Endothelial cell of umbilical vein (primary cell): ENCODE measurements at regions not wholly inside any gene's neighbourhood (a gene's known extent, or its start where the extent isn't known, plus 50 kb on each side); places are given as distances from the start of the nearest gene placed in this dataset.

Experiments
- BruUV-seq: library from RNA; stranded (reverse); fragments of 400-500 nt; replicated peaks from 2 replicates; lab custom pipeline; 2021; lab: Mats Ljungman, UMichigan
- CTCF ChIA-PET: fragments of 300-600, 350-600 bp; sonication (Branson Sonifier 250); formaldehyde crosslinking; loops from one replicate; lab custom pipeline; 2021; ENCODE audit warnings: antibody characterized with exemption, inconsistent platforms; lab: Charles Lee
- POLR2A ChIA-PET: fragments of 300-600, 350-600 bp; sonication (Branson Sonifier 250); formaldehyde crosslinking; loops from one replicate; lab custom pipeline; 2021; ENCODE audit warnings: antibody characterized with exemption, inconsistent platforms; lab: Charles Lee
- DNase-seq: peaks from one replicate; pipeline ENCODE4 v3.0.0-alpha.2; 2011; ENCODE audit warnings: low read depth, low spot score
- FAIRE-seq: peaks from 2 replicates; lab custom pipeline; 2011; peaks lifted over from hg19 to GRCh38; lab: Jason Lieb, UNC
- H2AFZ ChIP-seq: 2 replicates; pipeline ENCODE4 v1.6.0; 2012; ENCODE audit warnings: low read depth, low read length, control low read depth, inconsistent platforms
- H3K27ac ChIP-seq: 2 replicates; pipeline ENCODE4 v1.5.1; 2011; ENCODE audit warnings: low read depth, mild to moderate bottlenecking, control low read depth, low read length, moderate library complexity; ENCODE audit not compliant: insufficient read depth
- H3K27me3 ChIP-seq, 2 experiments: 2 replicates each; pipeline versions ENCODE4 v1.6.0 to v1.6.1; 2011; ENCODE audit warnings: low read length in 2 of 2, mixed read lengths in 1 of 2; ENCODE audit not compliant: control insufficient read depth in 2 of 2, insufficient read depth in 2 of 2
- H3K36me3 ChIP-seq, 2 experiments: 2 replicates in 1 of 2; 3 replicates in 1 of 2; pipeline ENCODE4 v1.5.1; 2011; ENCODE audit warnings: low read length in 2 of 2, mild to moderate bottlenecking in 1 of 2, moderate library complexity in 1 of 2; ENCODE audit not compliant: control insufficient read depth in 2 of 2, insufficient read depth in 2 of 2; ENCODE audit errors: extremely low read depth in 1 of 2
- H3K4me1 ChIP-seq: 3 replicates; pipeline ENCODE4 v1.5.1; 2011; ENCODE audit warnings: mild to moderate bottlenecking, low read length; ENCODE audit not compliant: control insufficient read depth, insufficient read depth; ENCODE audit errors: extremely low read depth
- H3K4me2 ChIP-seq: 2 replicates; pipeline ENCODE4 v1.6.1; 2011; ENCODE audit warnings: low read length, control low read depth, mixed read lengths; ENCODE audit not compliant: insufficient read depth
- H3K4me3 ChIP-seq, 3 experiments: fragments of 200-600 bp in 1 of 3; sonication (generic), shearing (Covaris generic) in 1 of 3; replicated peaks in 1 of 3; 2 replicates each; pipeline ENCODE4 v1.5.1; 2011 to 2016; ENCODE audit warnings: control low read depth in 3 of 3, low read length in 3 of 3, mild to moderate bottlenecking in 2 of 3, inconsistent platforms in 1 of 3, low read depth in 1 of 3, moderate library complexity in 1 of 3; ENCODE audit not compliant: insufficient read depth in 1 of 3
- H3K79me2 ChIP-seq: 2 replicates; pipeline ENCODE4 v1.6.0; 2012; ENCODE audit warnings: low read length, inconsistent platforms; ENCODE audit not compliant: control insufficient read depth, insufficient read depth
- H3K9ac ChIP-seq: replicated peaks from 2 replicates; pipeline ENCODE3; 2011; ENCODE audit warnings: low read length, control low read depth; ENCODE audit not compliant: insufficient read depth; ENCODE audit errors: extremely low read depth
- H3K9me1 ChIP-seq: replicated peaks from 3 replicates; pipeline ENCODE4 v1.6.0; 2011; ENCODE audit warnings: mild to moderate bottlenecking, low read length; ENCODE audit not compliant: control insufficient read depth, insufficient read depth; ENCODE audit errors: extremely low read depth
- H3K9me3 ChIP-seq: replicated peaks from 2 replicates; pipeline ENCODE4 v1.5.1; 2012; ENCODE audit warnings: low read length, inconsistent platforms; ENCODE audit not compliant: control insufficient read depth, insufficient read depth
- H4K20me1 ChIP-seq: replicated peaks from 2 replicates; pipeline ENCODE3; 2011; ENCODE audit warnings: mild to moderate bottlenecking, low read length; ENCODE audit not compliant: control insufficient read depth, insufficient read depth; ENCODE audit errors: extremely low read depth
- CTCF ChIP-seq, 2 donors: IDR thresholded peaks; 1 replicate in 1 of 2; 2 replicates in 1 of 2; pipeline ENCODE4 v1.5.1; 2011; ENCODE audit warnings: low read length in 2 of 2, mild to moderate bottlenecking in 2 of 2, moderate library complexity in 2 of 2, control low read depth in 1 of 2, inconsistent platforms in 1 of 2, low read depth in 1 of 2; ENCODE audit not compliant: insufficient read depth in 1 of 2; ENCODE audit errors: extremely low read depth in 1 of 2
- EZH2 ChIP-seq: IDR thresholded peaks from 2 replicates; pipeline ENCODE4 v1.6.1; 2012; ENCODE audit warnings: borderline replicate concordance, low read depth, mild to moderate bottlenecking, moderate library complexity, low read length, inconsistent platforms; ENCODE audit not compliant: severe bottlenecking
- FOS ChIP-seq: IDR thresholded peaks from 2 replicates; pipeline ENCODE4 v1.6.1; 2011; ENCODE audit warnings: mild to moderate bottlenecking, low read length, moderate library complexity, borderline replicate concordance; ENCODE audit not compliant: insufficient read depth
- GATA2 ChIP-seq: IDR thresholded peaks from 2 replicates; pipeline ENCODE4 v1.7.0; 2011; ENCODE audit warnings: low read depth, mild to moderate bottlenecking, moderate library complexity, mixed read lengths, low read length; ENCODE audit not compliant: insufficient read length, insufficient read depth
- JUN ChIP-seq: IDR thresholded peaks from 2 replicates; pipeline ENCODE4 v1.6.1; 2011; ENCODE audit warnings: borderline replicate concordance, low read depth; ENCODE audit not compliant: insufficient read length, insufficient read depth
- MAX ChIP-seq: IDR thresholded peaks from 2 replicates; pipeline ENCODE4 v1.6.1; 2011; ENCODE audit not compliant: insufficient read depth, insufficient read length
- MYC ChIP-seq: IDR thresholded peaks from one replicate; pipeline ENCODE4 v1.6.1; 2011; ENCODE audit warnings: mild to moderate bottlenecking, low read depth, low read length
- POLR2A ChIP-seq: IDR thresholded peaks from 2 replicates; pipeline ENCODE4 v1.6.1; 2012; ENCODE audit warnings: low read depth, mild to moderate bottlenecking, control low read depth, low read length
- POLR2AphosphoS5 ChIP-seq: IDR thresholded peaks from 2 replicates; pipeline ENCODE4 v1.6.1; 2012; ENCODE audit warnings: low read depth, mild to moderate bottlenecking, control low read depth, low read length, moderate library complexity; ENCODE audit not compliant: insufficient read depth
- dilution Hi-C: fragments of 300-500 bp; cut with MboI; formaldehyde crosslinking; loops from one replicate; pipeline ENCODE4 v1.15.0; 2019; ENCODE audit warnings: low sequenced_read_pairs; ENCODE audit not compliant: extremely low pct_ligation_motif_present
- intact Hi-C: fragments of 100-400 bp; cut with micrococcal nuclease; formaldehyde crosslinking; loops from one replicate; pipeline ENCODE4 v1.10.0; 2022

- Histone ChIP-seq H3K9me1 (no peaks in the 10 kb centered on the region), H3K79me2 (no peaks in the 10 kb centered on the region), H4K20me1 (no peaks in the 10 kb centered on the region), H3K4me3 (no peak overlapping the region), H2AFZ (no peak overlapping the region), H3K4me1 (no peaks in the 10 kb centered on the region), H3K4me2 (no peak overlapping the region), H3K9me3 (peaks cover 2% of the 10 kb centered on the region), H3K36me3 (no peaks in the 10 kb centered on the region), H3K9ac (no peak overlapping the region), H3K27me3 (no peaks in the 10 kb centered on the region), H3K27ac (no peak overlapping the region)
- no TSS peak for BruUV-seq
- FAIRE-seq (no peak), DNase-seq (no peak)
- CTCF ChIA-PET: no interaction called here
- POLR2A ChIA-PET: no interaction called here
- dilution Hi-C loops: no loop called here
- TF ChIP-seq MYC (no peak), POLR2A (no peak), MAX (no peak), GATA2 (no peak), POLR2AphosphoS5 (no peak), CTCF (IDR thresholded peaks at IDR 0.05; ENCODE audit: extremely low read depth in 1 of 2, insufficient read depth in 1 of 2, low read depth in 1 of 2, low read length in 2 of 2) (no peak), JUN (no peak), EZH2 (no peak), FOS (no peak)
- intact Hi-C loops: no loop called here
Observed at GRCh38 chr2:220194630-220195584, 567.5 kb downstream of the SLC4A3 start.
